MM.1S (cell line): ENCODE measurements at regions not wholly inside any gene's neighbourhood (a gene's known extent, or its start where the extent isn't known, plus 50 kb on each side); places are given as distances from the start of the nearest gene placed in this dataset.

Experiments used
- DNase-seq: peaks from one replicate; pipeline ENCODE4 v3.0.0-alpha.2; 2015
- H2AFZ ChIP-seq: fragments of 300-600 bp; sonication (generic); 2 replicates; pipeline ENCODE4 v1.6.0; 2016; ENCODE audit warnings: antibody characterized with exemption, low read length
- H3F3A ChIP-seq: fragments of 300-600 bp; sonication (generic); 2 replicates; pipeline ENCODE4 v1.6.1; 2016; ENCODE audit warnings: mild to moderate bottlenecking, antibody characterized with exemption, low read length, moderate library complexity, mixed read lengths; ENCODE audit not compliant: insufficient read depth
- H3K27ac ChIP-seq: fragments of 300-600 bp; sonication (generic); 2 replicates; pipeline ENCODE4 v1.5.1; 2016; ENCODE audit warnings: mild to moderate bottlenecking, low read length
- H3K27me3 ChIP-seq: fragments of 300-600 bp; sonication (generic); replicated peaks from 2 replicates; pipeline ENCODE4 v1.6.0; 2016; ENCODE audit warnings: low read length; ENCODE audit not compliant: insufficient read depth
- H3K36me3 ChIP-seq: fragments of 300-600 bp; sonication (generic); replicated peaks from 2 replicates; pipeline ENCODE4 v1.6.1; 2016; ENCODE audit warnings: mild to moderate bottlenecking, low read length, mixed read lengths; ENCODE audit not compliant: insufficient read depth
- H3K4me1 ChIP-seq: fragments of 300-600 bp; sonication (generic); 2 replicates; pipeline ENCODE4 v1.6.1; 2016; ENCODE audit warnings: low read length, mixed read lengths
- H3K4me2 ChIP-seq: fragments of 300-600 bp; sonication (generic); 2 replicates; pipeline ENCODE4 v1.6.0; 2016; ENCODE audit warnings: low read depth, low read length
- H3K4me3 ChIP-seq: fragments of 300-600 bp; sonication (generic); 2 replicates; pipeline ENCODE4 v1.5.1; 2016; ENCODE audit warnings: low read length, mixed read lengths
- H3K79me2 ChIP-seq: fragments of 300-600 bp; sonication (generic); 2 replicates; pipeline ENCODE4 v1.6.1; 2016; ENCODE audit warnings: mixed run types, low read length, mixed read lengths
- H3K9ac ChIP-seq: fragments of 300-600 bp; sonication (generic); 2 replicates; pipeline ENCODE4 v1.6.1; 2016; ENCODE audit warnings: low read length, mixed read lengths
- H3K9me2 ChIP-seq: fragments of 300-600 bp; sonication (generic); replicated peaks from 2 replicates; pipeline ENCODE4 v1.6.1; 2016; ENCODE audit warnings: mild to moderate bottlenecking, low read length, mixed read lengths; ENCODE audit not compliant: insufficient read depth
- H3K9me3 ChIP-seq: fragments of 300-600 bp; sonication (generic); replicated peaks from 2 replicates; pipeline ENCODE4 v1.6.1; 2016; ENCODE audit warnings: mild to moderate bottlenecking, low read length, mixed read lengths; ENCODE audit not compliant: insufficient read depth
- H4K20me1 ChIP-seq: fragments of 300-600 bp; sonication (generic); 2 replicates; pipeline ENCODE4 v1.6.1; 2016; ENCODE audit warnings: mild to moderate bottlenecking, low read length, moderate library complexity, mixed read lengths; ENCODE audit not compliant: insufficient read depth
- CTCF ChIP-seq: fragments of 300-600 bp; sonication (generic); IDR thresholded peaks from 2 replicates; pipeline ENCODE4 v1.5.1; 2016; ENCODE audit warnings: antibody characterized with exemption, low read length, mixed read lengths
- EZH2 ChIP-seq: fragments of 300-600 bp; sonication (generic); optimal IDR thresholded peaks from 2 replicates; pipeline ENCODE3; 2017; ENCODE audit warnings: low read depth, mild to moderate bottlenecking, antibody characterized with exemption, low read length, mixed read lengths
- EZH2phosphoT487 ChIP-seq: fragments of 300-600 bp; sonication (generic); IDR thresholded peaks from 2 replicates; pipeline ENCODE4 v1.6.1; 2018; ENCODE audit warnings: antibody characterized with exemption, low read length

GRCh38 chr19:28878862-28879566 is 333.9 kb downstream of the UQCRFS1 start:
- no peaks in the 10 kb centered on the region for H4K20me1 ChIP-seq
- no peaks in the 10 kb centered on the region for H3K9me2 ChIP-seq
- no peaks in the 10 kb centered on the region for H3K36me3 ChIP-seq
- no peak overlapping the region for H3K4me3 ChIP-seq
- H3K9me3 ChIP-seq = no peaks in the 10 kb centered on the region
- H2AFZ ChIP-seq = no peak overlapping the region
- H3K27ac ChIP-seq = no peak overlapping the region
- no peaks in the 10 kb centered on the region for H3K4me1 ChIP-seq
- DNase-seq = peak; percentile 79
- no peaks in the 10 kb centered on the region for H3K79me2 ChIP-seq
- H3K27me3 ChIP-seq = peaks cover 5% of the 10 kb centered on the region
- H3K4me2 ChIP-seq = no peak overlapping the region
- no peak overlapping the region for H3K9ac ChIP-seq
- peak; percentile 65 for TF ChIP-seq CTCF
- no peak for TF ChIP-seq EZH2
- no peaks in the 10 kb centered on the region for H3F3A ChIP-seq

DNA sequence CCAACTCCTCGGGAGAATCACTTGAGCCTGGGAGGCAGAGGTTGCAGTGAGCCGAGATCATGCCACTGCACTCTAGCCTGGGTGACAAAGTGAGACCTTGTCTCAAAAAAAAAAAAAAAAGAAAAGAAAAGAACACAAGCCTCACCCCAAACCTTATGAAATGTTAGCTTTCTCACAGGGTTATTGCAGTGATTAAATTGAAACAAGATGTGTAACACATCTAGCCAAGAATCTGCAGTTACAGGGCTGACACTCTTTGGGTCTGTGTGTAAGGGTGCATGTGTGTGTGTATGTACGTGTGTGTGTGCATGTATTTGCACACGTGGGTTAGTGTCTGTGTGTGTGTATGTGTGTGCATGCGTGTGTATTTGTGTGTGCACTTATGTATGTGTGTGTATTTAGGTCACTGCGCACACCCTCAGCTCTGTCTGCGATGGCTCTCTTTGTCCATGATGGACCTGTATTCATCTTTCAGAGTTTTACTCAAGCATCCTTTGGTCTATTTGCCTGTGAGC is 336.3 kb downstream of the UQCRFS1 start:
- H3K27me3 ChIP-seq = peaks cover 12% of the 10 kb centered on the region
- no peak overlapping the region for H3K27ac ChIP-seq

DNA sequence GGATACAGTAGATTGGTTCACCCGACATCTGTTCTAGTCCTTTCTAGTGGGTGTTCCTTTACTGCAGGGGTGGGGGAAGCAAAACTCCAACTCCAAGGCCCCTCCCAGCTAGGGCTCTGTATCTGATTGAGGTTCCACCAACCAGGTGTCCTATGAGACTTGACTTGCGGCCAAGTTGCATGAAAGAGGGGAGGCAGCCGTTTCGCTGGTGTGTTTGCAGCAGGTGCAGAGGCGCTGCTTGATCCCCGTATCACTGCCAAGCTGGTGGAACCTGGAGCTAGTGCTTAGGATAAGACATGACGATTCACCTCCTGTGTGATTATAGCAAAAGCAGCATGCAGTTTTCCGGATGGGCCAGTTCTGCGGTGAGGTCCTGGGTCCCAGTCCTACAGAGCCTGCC is 338.2 kb downstream of the UQCRFS1 start:
- Histone ChIP-seq H4K20me1 (no peaks in the 10 kb centered on the region), H3K9me3 (no peaks in the 10 kb centered on the region), H3K27me3 (peaks cover 17% of the 10 kb centered on the region), H3K79me2 (no peaks in the 10 kb centered on the region), H3K27ac (no peak overlapping the region), H3K36me3 (no peaks in the 10 kb centered on the region), H3K4me3 (no peak overlapping the region), H3F3A (no peaks in the 10 kb centered on the region), H3K4me1 (no peaks in the 10 kb centered on the region), H3K9ac (no peak overlapping the region), H2AFZ (no peak overlapping the region), H3K9me2 (no peaks in the 10 kb centered on the region), H3K4me2 (no peak overlapping the region)
- DNase-seq = no peak
- TF ChIP-seq EZH2 (no peak), EZH2phosphoT487 (no peak), CTCF (no peak)

More for the DNA sequence above, 336.3 kb downstream of the UQCRFS1 start:
- H2AFZ ChIP-seq = no peak overlapping the region
- no peaks in the 10 kb centered on the region for H3K9me2 ChIP-seq
- no peak overlapping the region for H3K4me2 ChIP-seq
- no peak for DNase-seq
- TF ChIP-seq EZH2phosphoT487 (no peak), EZH2 (no peak), CTCF (no peak)
- no peaks in the 10 kb centered on the region for H4K20me1 ChIP-seq
- no peaks in the 10 kb centered on the region for H3K9me3 ChIP-seq
- no peak overlapping the region for H3K9ac ChIP-seq
- H3K36me3 ChIP-seq = no peaks in the 10 kb centered on the region
- H3F3A ChIP-seq = no peaks in the 10 kb centered on the region
- no peaks in the 10 kb centered on the region for H3K4me1 ChIP-seq
- no peak overlapping the region for H3K4me3 ChIP-seq
- no peaks in the 10 kb centered on the region for H3K79me2 ChIP-seq
